Neural cell (in vitro differentiated cells): ENCODE measurements at regions not wholly inside any gene's neighbourhood (a gene's known extent, or its start where the extent isn't known, plus 50 kb on each side); places are given as distances from the start of the nearest gene placed in this dataset.

Source experiments
- H2AFZ ChIP-seq: fragments of 200-600, 300-800 bp; sonication (generic), shearing (Covaris generic); 2 replicates; pipeline ENCODE4 v1.6.0; 2014; ENCODE audit warnings: low read depth, mild to moderate bottlenecking, antibody characterized with exemption, low read length, moderate library complexity
- H3F3A ChIP-seq: fragments of 200-600 bp; shearing (Covaris generic); 2 replicates; pipeline ENCODE4 v1.6.1; 2016; ENCODE audit warnings: mild to moderate bottlenecking, moderate library complexity, mixed read lengths, antibody characterized with exemption, low read length; ENCODE audit not compliant: insufficient read depth, poor library complexity, severe bottlenecking
- H3K27ac ChIP-seq: fragments of 200-600, 300-800 bp; sonication (generic), shearing (Covaris generic); 2 replicates; pipeline ENCODE4 v1.5.1; 2014; ENCODE audit warnings: mild to moderate bottlenecking, low read length, moderate library complexity
- H3K27me3 ChIP-seq: fragments of 300-800, 200-600 bp; sonication (generic), shearing (Covaris generic); 2 replicates; pipeline ENCODE4 v1.6.0; 2014; ENCODE audit warnings: mild to moderate bottlenecking, low read depth, low read length, moderate library complexity; ENCODE audit not compliant: insufficient read depth
- H3K36me3 ChIP-seq: fragments of 300-800, 200-600 bp; sonication (generic), shearing (Covaris generic); 2 replicates; pipeline ENCODE4 v1.5.1; 2014; ENCODE audit warnings: mild to moderate bottlenecking, antibody characterized with exemption, low read length, moderate library complexity; ENCODE audit not compliant: insufficient read depth
- H3K4me2 ChIP-seq: fragments of 300-800, 200-600 bp; sonication (generic), shearing (Covaris generic); 2 replicates; pipeline ENCODE4 v1.6.0; 2014; ENCODE audit warnings: mild to moderate bottlenecking, low read length
- H3K4me3 ChIP-seq: fragments of 300-800, 200-600 bp; sonication (generic), shearing (Covaris generic); 2 replicates; pipeline ENCODE4 v1.5.1; 2014; ENCODE audit warnings: mild to moderate bottlenecking, low read length, moderate library complexity
- H3K79me2 ChIP-seq: fragments of 200-600 bp; shearing (Covaris generic); replicated peaks from 2 replicates; pipeline ENCODE4 v1.6.0; 2014; ENCODE audit warnings: mild to moderate bottlenecking, low read length, moderate library complexity; ENCODE audit not compliant: insufficient read depth
- H3K9ac ChIP-seq: fragments of 300-800, 200-600 bp; sonication (generic), shearing (Covaris generic); 2 replicates; pipeline ENCODE4 v1.6.1; 2016; ENCODE audit warnings: mild to moderate bottlenecking, low read length, mixed read lengths
- H3K9me2 ChIP-seq: fragments of 200-600 bp; shearing (Covaris generic); 2 replicates; pipeline ENCODE4 v1.6.1; 2016; ENCODE audit warnings: mild to moderate bottlenecking, low read length, mixed read lengths; ENCODE audit not compliant: insufficient read depth
- H3K9me3 ChIP-seq: fragments of 200-600, 300-800 bp; sonication (generic), shearing (Covaris generic); 2 replicates; pipeline ENCODE4 v1.6.1; 2016; ENCODE audit warnings: mild to moderate bottlenecking, mixed run types, low read length, moderate library complexity, mixed read lengths
- H4K20me1 ChIP-seq: fragments of 200-600 bp; shearing (Covaris generic); 2 replicates; pipeline ENCODE4 v1.6.1; 2016; ENCODE audit warnings: mild to moderate bottlenecking, mixed run types; ENCODE audit not compliant: insufficient read depth
- CTCF ChIP-seq: fragments of 450-650 bp; IDR thresholded peaks from 2 replicates; pipeline ENCODE4 v1.5.1; 2014; ENCODE audit warnings: antibody characterized with exemption, mild to moderate bottlenecking, moderate library complexity; ENCODE audit not compliant: poor library complexity, severe bottlenecking
- EP300 ChIP-seq: fragments of 450-650 bp; conservative IDR thresholded peaks from 2 replicates; pipeline ENCODE4 v1.6.1; 2014; ENCODE audit warnings: antibody characterized with exemption, mild to moderate bottlenecking, moderate library complexity; ENCODE audit not compliant: poor library complexity, severe bottlenecking
- EZH2 ChIP-seq: fragments of 200-600, 300-800 bp; shearing (Covaris generic), sonication (generic); IDR thresholded peaks from 2 replicates; pipeline ENCODE4 v1.6.1; 2014; ENCODE audit warnings: antibody characterized with exemption, low read length, borderline replicate concordance, mild to moderate bottlenecking; ENCODE audit not compliant: insufficient read depth, poor library complexity, severe bottlenecking
- MXI1 ChIP-seq: fragments of 450-650 bp; conservative IDR thresholded peaks from 2 replicates; pipeline ENCODE4 v1.6.1; 2014; ENCODE audit warnings: antibody characterized with exemption, mild to moderate bottlenecking; ENCODE audit not compliant: poor library complexity, severe bottlenecking
- POLR2AphosphoS5 ChIP-seq: IDR thresholded peaks from 2 replicates; pipeline ENCODE4 v1.6.1; 2012
- RAD21 ChIP-seq: fragments of 450-650 bp; conservative IDR thresholded peaks from 2 replicates; pipeline ENCODE4 v1.6.1; 2014; ENCODE audit warnings: antibody characterized with exemption, mild to moderate bottlenecking, moderate library complexity
- REST ChIP-seq: IDR thresholded peaks from 2 replicates; pipeline ENCODE4 v1.6.1; 2012; ENCODE audit warnings: borderline replicate concordance
- SMC3 ChIP-seq: fragments of 450-650 bp; conservative IDR thresholded peaks from 2 replicates; pipeline ENCODE4 v1.6.1; 2014; ENCODE audit warnings: antibody characterized with exemption, mild to moderate bottlenecking, moderate library complexity; ENCODE audit not compliant: poor library complexity
- TAF1 ChIP-seq: IDR thresholded peaks from 2 replicates; pipeline ENCODE4 v1.6.1; 2012; ENCODE audit warnings: low read depth

DNA sequence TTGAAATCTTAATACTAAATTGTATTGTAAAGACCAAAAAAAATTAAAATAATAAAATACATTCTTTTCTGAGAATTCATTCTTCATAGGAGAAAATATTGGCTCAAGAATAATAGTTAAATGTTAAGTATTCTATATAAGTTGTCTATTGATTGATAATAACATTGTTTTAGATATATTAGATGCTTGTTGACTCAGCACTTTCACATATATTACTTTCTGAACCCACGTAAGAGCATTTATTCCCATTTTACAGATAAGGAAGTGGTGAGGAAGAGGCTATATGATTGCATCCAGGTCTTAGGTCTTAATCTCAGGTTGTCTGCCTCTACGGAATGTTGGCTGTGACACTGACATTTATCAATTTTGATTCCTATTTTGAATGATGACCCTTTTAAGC, 898.8 kb downstream of the TTLL7 start:
- Histone ChIP-seq H3K36me3 (no peaks in the 10 kb centered on the region), H3K9ac (no peak overlapping the region), H3K27ac (no peak overlapping the region), H3K9me2 (no peaks in the 10 kb centered on the region), H3K79me2 (no peaks in the 10 kb centered on the region), H4K20me1 (no peaks in the 10 kb centered on the region), H3F3A (no peaks in the 10 kb centered on the region), H2AFZ (no peak overlapping the region), H3K4me2 (no peak overlapping the region), H3K27me3 (no peaks in the 10 kb centered on the region), H3K4me3 (no peak overlapping the region), H3K9me3 (no peaks in the 10 kb centered on the region)
- TF ChIP-seq SMC3: no peak
- TF ChIP-seq CTCF: no peak
- TF ChIP-seq MXI1: no peak
- no peak for TF ChIP-seq RAD21
- TF ChIP-seq TAF1: no peak
- no peak for TF ChIP-seq REST
- TF ChIP-seq EP300: no peak
- no peak for TF ChIP-seq EZH2
- TF ChIP-seq POLR2AphosphoS5: no peak

DNA sequence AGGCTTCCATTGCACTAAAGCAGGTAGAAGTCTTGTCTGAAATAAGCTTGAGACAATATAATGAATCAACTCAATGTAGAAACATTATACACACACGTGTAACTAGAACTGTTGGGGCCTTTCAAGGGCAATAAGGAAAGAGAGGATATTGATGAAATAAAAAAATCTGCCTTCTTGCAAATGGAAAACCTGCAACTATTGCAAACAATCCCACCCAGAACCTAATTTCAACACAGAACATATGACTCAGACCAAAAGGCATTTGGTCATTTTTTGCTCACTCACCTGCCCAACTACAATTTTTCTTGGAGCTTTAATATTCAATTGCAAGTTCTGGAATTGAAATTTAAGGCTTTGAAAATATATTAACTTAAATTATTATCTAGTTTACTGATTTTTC, 900.1 kb downstream of the TTLL7 start:
- no peak for TF ChIP-seq EP300
- TF ChIP-seq SMC3: no peak
- TF ChIP-seq EZH2: no peak
- TF ChIP-seq REST: no peak
- TF ChIP-seq CTCF: no peak
- TF ChIP-seq TAF1: no peak
- no peak for TF ChIP-seq RAD21
- no peak for TF ChIP-seq POLR2AphosphoS5
- no peak for TF ChIP-seq MXI1
- Histone ChIP-seq H3K27me3 (no peaks in the 10 kb centered on the region), H3K36me3 (no peaks in the 10 kb centered on the region), H3K27ac (no peak overlapping the region), H3K4me3 (no peak overlapping the region), H3K9me2 (no peaks in the 10 kb centered on the region), H3K9ac (no peak overlapping the region), H3K79me2 (no peaks in the 10 kb centered on the region), H4K20me1 (no peaks in the 10 kb centered on the region), H2AFZ (no peak overlapping the region), H3K4me2 (no peak overlapping the region), H3K9me3 (no peaks in the 10 kb centered on the region), H3F3A (no peaks in the 10 kb centered on the region)
